ENCODE measurements at regions not wholly inside any gene's neighbourhood (a gene's known extent, or its start where the extent isn't known, plus 50 kb on each side); places are given as distances from the start of the nearest gene placed in this dataset.

DNA sequence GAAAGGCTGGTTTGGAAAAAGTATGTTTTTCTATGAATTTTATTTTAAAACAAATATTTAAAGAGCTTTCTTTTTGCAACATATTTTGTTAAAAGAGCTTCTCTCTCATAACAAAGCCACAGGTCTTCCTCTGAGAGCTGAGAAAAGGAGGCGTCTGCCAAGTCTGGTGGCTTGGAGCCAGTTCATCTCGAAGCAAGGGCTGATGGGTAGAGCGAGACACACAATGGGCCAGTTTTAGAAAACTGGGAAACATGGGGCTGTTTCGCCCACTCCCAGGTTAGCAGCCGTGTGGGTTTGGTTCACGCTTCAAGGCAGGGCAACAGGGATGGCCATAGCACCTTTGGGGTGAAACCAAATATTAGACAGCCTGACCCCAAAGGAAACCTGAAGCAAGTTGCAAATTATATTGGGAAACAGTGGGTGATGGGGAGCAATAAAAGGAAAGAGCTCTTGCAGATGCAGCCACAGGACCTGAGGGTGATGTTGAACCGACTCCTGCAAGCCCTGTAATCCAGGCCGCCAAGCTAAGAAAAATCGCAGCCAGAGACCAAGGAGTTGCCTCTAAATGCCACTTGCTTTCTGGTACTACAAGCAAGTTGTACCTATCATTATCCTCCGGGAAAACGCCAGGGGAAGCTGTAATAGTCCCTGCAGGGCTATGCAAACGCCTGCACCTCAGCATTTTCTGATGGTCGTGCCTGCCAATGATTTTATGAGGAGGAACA lies 88.4 kb upstream of the GALNT15 start (continued):
- TF ChIP-seq, protein P1, sequence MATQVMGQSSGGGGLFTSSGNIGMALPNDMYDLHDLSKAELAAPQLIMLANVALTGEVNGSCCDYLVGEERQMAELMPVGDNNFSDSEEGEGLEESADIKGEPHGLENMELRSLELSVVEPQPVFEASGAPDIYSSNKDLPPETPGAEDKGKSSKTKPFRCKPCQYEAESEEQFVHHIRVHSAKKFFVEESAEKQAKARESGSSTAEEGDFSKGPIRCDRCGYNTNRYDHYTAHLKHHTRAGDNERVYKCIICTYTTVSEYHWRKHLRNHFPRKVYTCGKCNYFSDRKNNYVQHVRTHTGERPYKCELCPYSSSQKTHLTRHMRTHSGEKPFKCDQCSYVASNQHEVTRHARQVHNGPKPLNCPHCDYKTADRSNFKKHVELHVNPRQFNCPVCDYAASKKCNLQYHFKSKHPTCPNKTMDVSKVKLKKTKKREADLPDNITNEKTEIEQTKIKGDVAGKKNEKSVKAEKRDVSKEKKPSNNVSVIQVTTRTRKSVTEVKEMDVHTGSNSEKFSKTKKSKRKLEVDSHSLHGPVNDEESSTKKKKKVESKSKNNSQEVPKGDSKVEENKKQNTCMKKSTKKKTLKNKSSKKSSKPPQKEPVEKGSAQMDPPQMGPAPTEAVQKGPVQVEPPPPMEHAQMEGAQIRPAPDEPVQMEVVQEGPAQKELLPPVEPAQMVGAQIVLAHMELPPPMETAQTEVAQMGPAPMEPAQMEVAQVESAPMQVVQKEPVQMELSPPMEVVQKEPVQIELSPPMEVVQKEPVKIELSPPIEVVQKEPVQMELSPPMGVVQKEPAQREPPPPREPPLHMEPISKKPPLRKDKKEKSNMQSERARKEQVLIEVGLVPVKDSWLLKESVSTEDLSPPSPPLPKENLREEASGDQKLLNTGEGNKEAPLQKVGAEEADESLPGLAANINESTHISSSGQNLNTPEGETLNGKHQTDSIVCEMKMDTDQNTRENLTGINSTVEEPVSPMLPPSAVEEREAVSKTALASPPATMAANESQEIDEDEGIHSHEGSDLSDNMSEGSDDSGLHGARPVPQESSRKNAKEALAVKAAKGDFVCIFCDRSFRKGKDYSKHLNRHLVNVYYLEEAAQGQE (IDR thresholded peaks at IDR 0.05; ENCODE audit: unreplicated experiment): no peak
- TF ChIP-seq POLR2AphosphoS5 (IDR thresholded peaks at IDR 0.05; ENCODE audit: low read depth) (no peak), ZNF114 (CRISPR knock-in tag; IDR thresholded peaks at IDR 0.05) (no peak), EZH2 (IDR thresholded peaks at IDR 0.05; ENCODE audit: low read depth, unreplicated experiment) (no peak)
- TF ChIP-seq, protein P2, sequence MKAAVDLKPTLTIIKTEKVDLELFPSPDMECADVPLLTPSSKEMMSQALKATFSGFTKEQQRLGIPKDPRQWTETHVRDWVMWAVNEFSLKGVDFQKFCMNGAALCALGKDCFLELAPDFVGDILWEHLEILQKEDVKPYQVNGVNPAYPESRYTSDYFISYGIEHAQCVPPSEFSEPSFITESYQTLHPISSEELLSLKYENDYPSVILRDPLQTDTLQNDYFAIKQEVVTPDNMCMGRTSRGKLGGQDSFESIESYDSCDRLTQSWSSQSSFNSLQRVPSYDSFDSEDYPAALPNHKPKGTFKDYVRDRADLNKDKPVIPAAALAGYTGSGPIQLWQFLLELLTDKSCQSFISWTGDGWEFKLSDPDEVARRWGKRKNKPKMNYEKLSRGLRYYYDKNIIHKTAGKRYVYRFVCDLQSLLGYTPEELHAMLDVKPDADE (IDR thresholded peaks at IDR 0.05): no peak

DNA sequence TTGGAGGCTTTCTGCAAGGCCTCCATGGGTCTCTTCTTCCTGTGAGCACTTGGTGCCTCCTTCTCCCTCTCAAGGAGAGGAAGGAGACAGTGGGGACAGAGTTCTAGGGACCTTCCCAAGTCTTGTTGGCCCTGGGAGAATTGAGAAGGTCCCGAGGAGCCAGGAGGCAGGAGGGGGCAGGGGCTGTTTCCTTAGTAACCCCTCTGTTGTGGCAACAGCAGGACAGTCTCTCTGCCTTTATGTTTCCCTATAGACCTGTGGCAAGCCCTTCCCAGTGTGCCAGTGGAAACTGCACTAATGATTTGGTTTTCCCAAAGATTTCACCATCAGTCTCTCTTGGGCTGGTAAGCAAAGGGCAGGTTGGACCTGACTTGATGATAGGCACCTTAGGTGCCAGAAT lies 87.8 kb upstream of the GALNT15 start:
- Histone ChIP-seq H3F3A (replicated peaks; ENCODE audit: low read depth) (no peaks in the 10 kb centered on the region), H3K4me2 (no peak overlapping the region), H3K4me3 (no peak overlapping the region), H2AFZ (no peak overlapping the region; the same call in 1 of the 2 replicates), H4K20me1 (replicated peaks; ENCODE audit: insufficient read depth) (no peaks in the 10 kb centered on the region), H3K4me1 (ENCODE audit: insufficient read depth) (no peaks in the 10 kb centered on the region), H3K36me3 (ENCODE audit: insufficient read depth) (no peaks in the 10 kb centered on the region), H3K27ac (ENCODE audit: low read depth) (no peak overlapping the region), H3K9me2 (ENCODE audit: insufficient read depth) (peaks cover 3% of the 10 kb centered on the region; the same call in 1 of the 2 replicates), H3K79me2 (replicated peaks; ENCODE audit: insufficient read depth) (no peaks in the 10 kb centered on the region), H3K27me3 (ENCODE audit: insufficient read depth) (no peaks in the 10 kb centered on the region)
- ATAC-seq (peak; percentile 53; the same call in 2 of the 3 replicates), DNase-seq (ENCODE audit: low spot score) (peak; percentile 36)
- no peak overlapping the region for H3K4me3 Mint-ChIP-seq
- H3K27me3 Mint-ChIP-seq (ENCODE audit: insufficient read depth, low read depth, poor library complexity): no peaks in the 10 kb centered on the region
- peaks cover 30% of the 10 kb centered on the region for H3K9me3 Mint-ChIP-seq
- H3K27ac Mint-ChIP-seq: no peak overlapping the region
- H3K4me1 Mint-ChIP-seq: no peaks in the 10 kb centered on the region
- H3K36me3 Mint-ChIP-seq (ENCODE audit: low read depth): peaks cover 4% of the 10 kb centered on the region; the same call in 1 of the 3 replicates
- TF ChIP-seq POLR2AphosphoS5 (IDR thresholded peaks at IDR 0.05; ENCODE audit: low read depth) (no peak), JUNB (IDR thresholded peaks at IDR 0.05; ENCODE audit: unreplicated experiment) (no peak), NANOG (IDR thresholded peaks at IDR 0.05; ENCODE audit: borderline replicate concordance) (no peak), STAT1 (IDR thresholded peaks at IDR 0.05; ENCODE audit: unreplicated experiment) (no peak), CREB1 (CRISPR knock-in tag; IDR thresholded peaks at IDR 0.05; ENCODE audit: low read depth) (no peak)
- TF ChIP-seq, protein P2 (IDR thresholded peaks at IDR 0.05): no peak
- TF ChIP-seq, protein P1 (IDR thresholded peaks at IDR 0.05; ENCODE audit: unreplicated experiment): no peak
- TF ChIP-seq, protein P3, sequence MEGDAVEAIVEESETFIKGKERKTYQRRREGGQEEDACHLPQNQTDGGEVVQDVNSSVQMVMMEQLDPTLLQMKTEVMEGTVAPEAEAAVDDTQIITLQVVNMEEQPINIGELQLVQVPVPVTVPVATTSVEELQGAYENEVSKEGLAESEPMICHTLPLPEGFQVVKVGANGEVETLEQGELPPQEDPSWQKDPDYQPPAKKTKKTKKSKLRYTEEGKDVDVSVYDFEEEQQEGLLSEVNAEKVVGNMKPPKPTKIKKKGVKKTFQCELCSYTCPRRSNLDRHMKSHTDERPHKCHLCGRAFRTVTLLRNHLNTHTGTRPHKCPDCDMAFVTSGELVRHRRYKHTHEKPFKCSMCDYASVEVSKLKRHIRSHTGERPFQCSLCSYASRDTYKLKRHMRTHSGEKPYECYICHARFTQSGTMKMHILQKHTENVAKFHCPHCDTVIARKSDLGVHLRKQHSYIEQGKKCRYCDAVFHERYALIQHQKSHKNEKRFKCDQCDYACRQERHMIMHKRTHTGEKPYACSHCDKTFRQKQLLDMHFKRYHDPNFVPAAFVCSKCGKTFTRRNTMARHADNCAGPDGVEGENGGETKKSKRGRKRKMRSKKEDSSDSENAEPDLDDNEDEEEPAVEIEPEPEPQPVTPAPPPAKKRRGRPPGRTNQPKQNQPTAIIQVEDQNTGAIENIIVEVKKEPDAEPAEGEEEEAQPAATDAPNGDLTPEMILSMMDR (conservative IDR thresholded peaks at IDR 0.05; ENCODE audit: low read depth in 2 of 2): no peak
